Hepatocyte (in vitro differentiated cells): ENCODE measurements at regions not wholly inside any gene's neighbourhood (a gene's known extent, or its start where the extent isn't known, plus 50 kb on each side); places are given as distances from the start of the nearest gene placed in this dataset.
"Not testable (repeated sequence)": the region's sequence is repeated elsewhere in the genome, so short reads cannot be mapped to it uniquely, and the experiment has no call there.

ENCODE experiments used
- EZH2 ChIP-seq: fragments of 200-600 bp; sonication (generic); IDR thresholded peaks from 2 replicates; pipeline ENCODE4 v1.6.1; 2016; ENCODE audit warnings: antibody characterized with exemption, mild to moderate bottlenecking, borderline replicate concordance
- TF ChIP-seq, protein P1 (sequence below): fragments of 200-600 bp; sonication (generic); IDR thresholded peaks from 2 replicates; pipeline ENCODE4 v1.5.1; 2016; ENCODE audit warnings: antibody characterized with exemption, mild to moderate bottlenecking; ENCODE audit not compliant: poor library complexity

DNA sequence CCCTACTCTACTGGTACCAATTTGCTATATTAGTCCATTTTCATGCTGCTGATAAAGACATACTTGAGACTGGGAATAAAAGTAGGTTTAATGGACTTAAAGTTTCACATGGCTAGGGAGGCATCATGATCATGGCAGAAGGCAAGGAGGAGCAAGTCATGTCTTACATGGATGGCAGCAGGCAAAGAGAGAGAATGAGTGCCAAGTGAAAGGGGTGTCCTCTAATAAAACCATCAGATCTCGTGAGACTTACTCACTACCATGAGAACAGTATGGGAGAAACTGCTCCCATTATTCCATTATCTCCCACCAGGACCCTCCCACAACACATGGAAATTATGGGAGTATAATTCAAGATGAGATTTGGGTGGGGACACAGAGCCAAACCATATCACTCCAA lies 450.5 kb upstream of the ZEB2 start:
- not testable (repeated sequence) for TF ChIP-seq EZH2
- TF ChIP-seq, protein P1, sequence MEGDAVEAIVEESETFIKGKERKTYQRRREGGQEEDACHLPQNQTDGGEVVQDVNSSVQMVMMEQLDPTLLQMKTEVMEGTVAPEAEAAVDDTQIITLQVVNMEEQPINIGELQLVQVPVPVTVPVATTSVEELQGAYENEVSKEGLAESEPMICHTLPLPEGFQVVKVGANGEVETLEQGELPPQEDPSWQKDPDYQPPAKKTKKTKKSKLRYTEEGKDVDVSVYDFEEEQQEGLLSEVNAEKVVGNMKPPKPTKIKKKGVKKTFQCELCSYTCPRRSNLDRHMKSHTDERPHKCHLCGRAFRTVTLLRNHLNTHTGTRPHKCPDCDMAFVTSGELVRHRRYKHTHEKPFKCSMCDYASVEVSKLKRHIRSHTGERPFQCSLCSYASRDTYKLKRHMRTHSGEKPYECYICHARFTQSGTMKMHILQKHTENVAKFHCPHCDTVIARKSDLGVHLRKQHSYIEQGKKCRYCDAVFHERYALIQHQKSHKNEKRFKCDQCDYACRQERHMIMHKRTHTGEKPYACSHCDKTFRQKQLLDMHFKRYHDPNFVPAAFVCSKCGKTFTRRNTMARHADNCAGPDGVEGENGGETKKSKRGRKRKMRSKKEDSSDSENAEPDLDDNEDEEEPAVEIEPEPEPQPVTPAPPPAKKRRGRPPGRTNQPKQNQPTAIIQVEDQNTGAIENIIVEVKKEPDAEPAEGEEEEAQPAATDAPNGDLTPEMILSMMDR: not testable (repeated sequence)
